ENCODE measurements at regions not wholly inside any gene's neighbourhood (a gene's known extent, or its start where the extent isn't known, plus 50 kb on each side); places are given as distances from the start of the nearest gene placed in this dataset.

- no peak for TF ChIP-seq CTCF (IDR thresholded peaks at IDR 0.05; ENCODE audit: low read length, missing control alignments)
- no peak for DNase-seq (ENCODE audit: low read depth)
- no peak overlapping the region for H3K4me3 ChIP-seq (replicated peaks; ENCODE audit: low read depth, low read length)
Observed at GRCh38 chr2:17084877-17085276, 419.2 kb upstream of the CYRIA start.

GRCh38 chr2:17083902-17084301, 418.3 kb upstream of the CYRIA start:
- no peak for DNase-seq (ENCODE audit: low read depth)
- TF ChIP-seq CTCF (IDR thresholded peaks at IDR 0.05; ENCODE audit: low read length, missing control alignments) = no peak
- H3K4me3 ChIP-seq (replicated peaks; ENCODE audit: low read depth, low read length) = no peak overlapping the region

GRCh38 chr2:17079262-17079661, 413.6 kb upstream of the CYRIA start:
- no peak for DNase-seq (ENCODE audit: low read depth)
- no peak overlapping the region for H3K4me3 ChIP-seq (replicated peaks; ENCODE audit: low read depth, low read length)
- TF ChIP-seq CTCF (IDR thresholded peaks at IDR 0.05; ENCODE audit: low read length, missing control alignments) = no peak

- no peak overlapping the region for H3K4me3 ChIP-seq (replicated peaks; ENCODE audit: low read depth, low read length)
- DNase-seq (ENCODE audit: low read depth) = no peak
- no peak for TF ChIP-seq CTCF (IDR thresholded peaks at IDR 0.05; ENCODE audit: low read length, missing control alignments)
Observed at GRCh38 chr2:17076533-17076932, 410.9 kb upstream of the CYRIA start.

GRCh38 chr2:17070711-17071110, 405.1 kb upstream of the CYRIA start:
- TF ChIP-seq CTCF (IDR thresholded peaks at IDR 0.05; ENCODE audit: low read length, missing control alignments) = no peak
- no peak for DNase-seq (ENCODE audit: low read depth)
- no peak overlapping the region for H3K4me3 ChIP-seq (replicated peaks; ENCODE audit: low read depth, low read length)

GRCh38 chr2:17069564-17069963, 403.9 kb upstream of the CYRIA start:
- DNase-seq (ENCODE audit: low read depth) = no peak
- H3K4me3 ChIP-seq (replicated peaks; ENCODE audit: low read depth, low read length) = no peak overlapping the region
- TF ChIP-seq CTCF (IDR thresholded peaks at IDR 0.05; ENCODE audit: low read length, missing control alignments) = no peak

- DNase-seq (ENCODE audit: low read depth) = no peak
- no peak overlapping the region for H3K4me3 ChIP-seq (replicated peaks; ENCODE audit: low read depth, low read length)
- no peak for TF ChIP-seq CTCF (IDR thresholded peaks at IDR 0.05; ENCODE audit: low read length, missing control alignments)
Observed at GRCh38 chr2:17068021-17068420, 402.4 kb upstream of the CYRIA start.

Measured in fibroblast of pulmonary artery (primary cell).